ENCODE measurements at regions not wholly inside any gene's neighbourhood (a gene's known extent, or its start where the extent isn't known, plus 50 kb on each side); places are given as distances from the start of the nearest gene placed in this dataset.

- Histone ChIP-seq H3K4me3 (ENCODE audit: severe bottlenecking) (no peak overlapping the region), H3K9me3 (ENCODE audit: severe bottlenecking) (no peaks in the 10 kb centered on the region), H3K27me3 (ENCODE audit: insufficient read depth, poor library complexity, severe bottlenecking) (no peaks in the 10 kb centered on the region), H3K36me3 (ENCODE audit: low read depth) (no peaks in the 10 kb centered on the region), H3K27ac (ENCODE audit: poor library complexity, severe bottlenecking) (no peak overlapping the region), H3K4me1 (ENCODE audit: insufficient read depth, poor library complexity, severe bottlenecking) (no peaks in the 10 kb centered on the region)
- no peak for DNase-seq (ENCODE audit: low spot score)
- no peak for TF ChIP-seq CTCF (IDR thresholded peaks at IDR 0.05; ENCODE audit: poor library complexity, severe bottlenecking)
- no peak; the same call in 2 of the 3 replicates for ATAC-seq (ENCODE audit: low read depth)
These were observed 120.9 kb downstream of the HLX start for GRCh38 chr1:220999872-221000863.

DNA sequence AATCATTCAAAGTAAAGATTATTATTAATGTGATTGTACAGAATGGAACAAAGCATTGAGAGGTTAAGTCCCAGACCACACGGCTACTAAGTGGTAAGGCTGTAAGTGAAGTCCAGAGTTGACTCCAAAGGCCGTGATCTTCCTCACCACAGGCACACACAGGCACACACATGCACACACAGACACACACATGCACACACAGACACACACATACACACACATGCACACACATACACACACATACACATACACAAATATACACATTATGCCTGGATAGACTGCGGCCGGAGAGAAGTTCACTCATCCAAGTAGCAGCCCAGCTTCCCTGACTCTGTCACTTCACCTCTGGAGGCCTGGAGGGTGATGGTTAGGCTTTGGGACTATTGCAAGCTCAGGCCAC, 121.9 kb downstream of the HLX start:
- TF ChIP-seq CTCF (IDR thresholded peaks at IDR 0.05; ENCODE audit: poor library complexity, severe bottlenecking): no peak
- no peaks in the 10 kb centered on the region for H3K4me1 ChIP-seq (ENCODE audit: insufficient read depth, poor library complexity, severe bottlenecking)
- no peaks in the 10 kb centered on the region for H3K9me3 ChIP-seq (ENCODE audit: severe bottlenecking)
- no peaks in the 10 kb centered on the region for H3K27me3 ChIP-seq (ENCODE audit: insufficient read depth, poor library complexity, severe bottlenecking)
- H3K27ac ChIP-seq (ENCODE audit: poor library complexity, severe bottlenecking): no peak overlapping the region
- no peaks in the 10 kb centered on the region for H3K36me3 ChIP-seq (ENCODE audit: low read depth)
- ATAC-seq (ENCODE audit: low read depth) (no peak), DNase-seq (ENCODE audit: low spot score) (no peak)
- H3K4me3 ChIP-seq (ENCODE audit: severe bottlenecking): no peak overlapping the region

DNA sequence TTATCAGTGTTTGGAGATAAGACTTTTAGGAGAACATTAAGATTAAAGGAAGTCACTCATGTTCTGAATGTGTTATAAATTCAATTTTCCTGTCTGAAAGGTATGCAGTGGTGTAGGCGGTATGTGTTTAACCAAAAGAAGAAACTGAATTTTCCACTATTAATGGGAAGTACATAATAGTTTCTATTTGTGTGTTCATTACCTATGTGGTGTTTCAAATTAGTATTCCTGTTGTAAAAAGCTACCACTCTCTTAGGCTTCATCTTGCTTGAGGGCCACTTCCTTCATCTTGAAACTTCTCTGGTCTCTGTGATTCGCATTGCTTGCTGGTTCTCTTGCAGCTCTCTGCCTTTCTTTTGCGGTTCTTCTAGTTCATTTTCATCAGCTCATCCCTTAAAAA, 123.4 kb downstream of the HLX start:
- H3K4me1 ChIP-seq (ENCODE audit: insufficient read depth, poor library complexity, severe bottlenecking): no peaks in the 10 kb centered on the region
- TF ChIP-seq CTCF (IDR thresholded peaks at IDR 0.05; ENCODE audit: poor library complexity, severe bottlenecking): no peak
- no peak overlapping the region for H3K4me3 ChIP-seq (ENCODE audit: severe bottlenecking)
- DNase-seq (ENCODE audit: low spot score) (no peak), ATAC-seq (ENCODE audit: low read depth) (no peak)
- no peaks in the 10 kb centered on the region for H3K36me3 ChIP-seq (ENCODE audit: low read depth)
- H3K27me3 ChIP-seq (ENCODE audit: insufficient read depth, poor library complexity, severe bottlenecking): no peaks in the 10 kb centered on the region
- H3K27ac ChIP-seq (ENCODE audit: poor library complexity, severe bottlenecking): no peak overlapping the region
- H3K9me3 ChIP-seq (ENCODE audit: severe bottlenecking): no peaks in the 10 kb centered on the region

GRCh38 chr1:221011145-221011544, 131.9 kb downstream of the HLX start:
- no peak for TF ChIP-seq CTCF (IDR thresholded peaks at IDR 0.05; ENCODE audit: poor library complexity, severe bottlenecking)
- H3K27me3 ChIP-seq (ENCODE audit: insufficient read depth, poor library complexity, severe bottlenecking): no peaks in the 10 kb centered on the region
- no peak overlapping the region for H3K4me3 ChIP-seq (ENCODE audit: severe bottlenecking)
- H3K36me3 ChIP-seq (ENCODE audit: low read depth): no peaks in the 10 kb centered on the region
- no peak for ATAC-seq (ENCODE audit: low read depth)
- no peaks in the 10 kb centered on the region for H3K9me3 ChIP-seq (ENCODE audit: severe bottlenecking)
- H3K4me1 ChIP-seq (ENCODE audit: insufficient read depth, poor library complexity, severe bottlenecking): no peaks in the 10 kb centered on the region
- no peak for DNase-seq (ENCODE audit: low spot score)
- no peak overlapping the region for H3K27ac ChIP-seq (ENCODE audit: poor library complexity, severe bottlenecking)

DNA sequence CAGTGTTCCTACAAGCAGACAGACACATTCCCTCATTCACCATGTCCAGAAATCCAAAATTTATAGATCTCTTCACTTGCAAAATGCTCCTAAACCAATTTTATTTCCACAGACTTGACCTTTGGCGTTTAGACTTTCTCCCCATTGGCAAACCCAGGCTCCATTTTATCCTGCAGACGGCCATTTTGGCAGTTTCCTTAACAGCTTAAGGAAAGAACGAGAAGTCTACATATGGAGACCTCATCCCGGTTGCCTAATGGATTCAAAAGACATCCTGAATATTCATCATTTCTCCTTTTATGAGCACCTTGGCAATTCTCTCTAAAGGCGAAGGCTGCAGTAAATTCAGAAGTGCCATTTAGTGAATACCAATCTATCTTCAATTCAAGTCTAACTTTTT, 132.9 kb downstream of the HLX start:
- H3K36me3 ChIP-seq (ENCODE audit: low read depth): no peaks in the 10 kb centered on the region
- DNase-seq (ENCODE audit: low spot score) (no peak), ATAC-seq (ENCODE audit: low read depth) (no peak)
- no peak for TF ChIP-seq CTCF (IDR thresholded peaks at IDR 0.05; ENCODE audit: poor library complexity, severe bottlenecking)
- no peaks in the 10 kb centered on the region for H3K27me3 ChIP-seq (ENCODE audit: insufficient read depth, poor library complexity, severe bottlenecking)
- no peaks in the 10 kb centered on the region for H3K4me1 ChIP-seq (ENCODE audit: insufficient read depth, poor library complexity, severe bottlenecking)
- H3K9me3 ChIP-seq (ENCODE audit: severe bottlenecking): no peaks in the 10 kb centered on the region
- H3K4me3 ChIP-seq (ENCODE audit: severe bottlenecking): no peak overlapping the region
- H3K27ac ChIP-seq (ENCODE audit: poor library complexity, severe bottlenecking): no peak overlapping the region

Measured in RWPE2 (cell line).